ENCODE measurements at regions not wholly inside any gene's neighbourhood (a gene's known extent, or its start where the extent isn't known, plus 50 kb on each side); places are given as distances from the start of the nearest gene placed in this dataset.

- Histone ChIP-seq H3K9me3 (peaks cover 0 to 40% (median 12%) of the 10 kb centered on the region in 8 donors), H3K4me3 (no peak overlapping the region), H3K36me3 (no peaks in the 10 kb centered on the region), H3K27me3 (replicated peaks in 1 of 7) (no peaks in the 10 kb centered on the region), H3K4me1 (no peaks in the 10 kb centered on the region), H3K27ac (no peak overlapping the region)
- TF ChIP-seq POLR2AphosphoS5 (IDR thresholded peaks at IDR 0.05), result no peak
- TF ChIP-seq, protein P1, sequence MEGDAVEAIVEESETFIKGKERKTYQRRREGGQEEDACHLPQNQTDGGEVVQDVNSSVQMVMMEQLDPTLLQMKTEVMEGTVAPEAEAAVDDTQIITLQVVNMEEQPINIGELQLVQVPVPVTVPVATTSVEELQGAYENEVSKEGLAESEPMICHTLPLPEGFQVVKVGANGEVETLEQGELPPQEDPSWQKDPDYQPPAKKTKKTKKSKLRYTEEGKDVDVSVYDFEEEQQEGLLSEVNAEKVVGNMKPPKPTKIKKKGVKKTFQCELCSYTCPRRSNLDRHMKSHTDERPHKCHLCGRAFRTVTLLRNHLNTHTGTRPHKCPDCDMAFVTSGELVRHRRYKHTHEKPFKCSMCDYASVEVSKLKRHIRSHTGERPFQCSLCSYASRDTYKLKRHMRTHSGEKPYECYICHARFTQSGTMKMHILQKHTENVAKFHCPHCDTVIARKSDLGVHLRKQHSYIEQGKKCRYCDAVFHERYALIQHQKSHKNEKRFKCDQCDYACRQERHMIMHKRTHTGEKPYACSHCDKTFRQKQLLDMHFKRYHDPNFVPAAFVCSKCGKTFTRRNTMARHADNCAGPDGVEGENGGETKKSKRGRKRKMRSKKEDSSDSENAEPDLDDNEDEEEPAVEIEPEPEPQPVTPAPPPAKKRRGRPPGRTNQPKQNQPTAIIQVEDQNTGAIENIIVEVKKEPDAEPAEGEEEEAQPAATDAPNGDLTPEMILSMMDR (IDR thresholded peaks at IDR 0.05 in 8 of 11, conservative IDR thresholded peaks at IDR 0.05 in 3 of 11), result no peak
- TF ChIP-seq POLR2A (IDR thresholded peaks at IDR 0.05), result no peak
- no peak for DNase-seq
- WGBS, 5 donors, result 80 to 94% (median 89%) methylated on average over 1 of the region's 1 CpG
- intact Hi-C loops (cut with DNase I; ENCODE audit: low total_unique reads), result no loop called here
Measured at GRCh38 chr1:188615321-188615720, 1786.6 kb downstream of the PLA2G4A start.

- Histone ChIP-seq H3K4me1 (no peaks in the 10 kb centered on the region), H3K27me3 (replicated peaks in 1 of 7) (no peaks in the 10 kb centered on the region), H3K36me3 (no peaks in the 10 kb centered on the region), H3K9me3 (peaks cover 0 to 13% (median 0%) of the 10 kb centered on the region in 8 donors), H3K4me3 (no peak overlapping the region), H3K27ac (no peak overlapping the region)
- DNase-seq, result no peak
- WGBS, 5 donors, result 75 to 89% (median 89%) methylated on average over 4 of the region's 4 CpGs
- TF ChIP-seq POLR2A (IDR thresholded peaks at IDR 0.05), result no peak
- TF ChIP-seq, protein P1 (IDR thresholded peaks at IDR 0.05 in 8 of 11, conservative IDR thresholded peaks at IDR 0.05 in 3 of 11), result no peak
- TF ChIP-seq POLR2AphosphoS5 (IDR thresholded peaks at IDR 0.05), result no peak
- intact Hi-C loops (cut with DNase I; ENCODE audit: low total_unique reads), result no loop called here
Measured at GRCh38 chr1:188620236-188620635, 1791.5 kb downstream of the PLA2G4A start.

- no peak for TF ChIP-seq POLR2A (IDR thresholded peaks at IDR 0.05)
- no peak for TF ChIP-seq POLR2AphosphoS5 (IDR thresholded peaks at IDR 0.05)
- TF ChIP-seq, protein P1 (IDR thresholded peaks at IDR 0.05 in 8 of 11, conservative IDR thresholded peaks at IDR 0.05 in 3 of 11), result no peak
- Histone ChIP-seq H3K27ac (no peak overlapping the region), H3K36me3 (no peaks in the 10 kb centered on the region), H3K4me3 (no peak overlapping the region), H3K4me1 (no peaks in the 10 kb centered on the region), H3K9me3 (peaks cover 0 to 7% (median 0%) of the 10 kb centered on the region in 8 donors), H3K27me3 (replicated peaks in 1 of 7) (no peaks in the 10 kb centered on the region)
- intact Hi-C loops (cut with DNase I; ENCODE audit: low total_unique reads), result no loop called here
- no peak for DNase-seq
- 79 to 86% (median 80%) methylated on average over 2 of the region's 2 CpGs for WGBS, 5 donors
Measured at GRCh38 chr1:188641566-188642211, 1812.9 kb downstream of the PLA2G4A start.

- 89 to 96% (median 91%) methylated on average over 5 of the region's 5 CpGs for WGBS, 5 donors
- H3K27me3 ChIP-seq (replicated peaks in 1 of 7), result no peaks in the 10 kb centered on the region
- H3K4me3 ChIP-seq, result no peak overlapping the region
- no peak for DNase-seq
- no peaks in the 10 kb centered on the region for H3K4me1 ChIP-seq
- intact Hi-C loops (cut with DNase I; ENCODE audit: low total_unique reads), result no loop called here
- no peak overlapping the region for H3K27ac ChIP-seq
- H3K36me3 ChIP-seq, result no peaks in the 10 kb centered on the region
- TF ChIP-seq POLR2AphosphoS5 (IDR thresholded peaks at IDR 0.05) (no peak), POLR2A (IDR thresholded peaks at IDR 0.05) (no peak)
- TF ChIP-seq, protein P1 (IDR thresholded peaks at IDR 0.05 in 8 of 11, conservative IDR thresholded peaks at IDR 0.05 in 3 of 11), result no peak
- H3K9me3 ChIP-seq, result peaks cover 0 to 7% (median 0%) of the 10 kb centered on the region in 8 donors
Measured at GRCh38 chr1:188642704-188643103, 1814.0 kb downstream of the PLA2G4A start.
